ENCODE measurements at regions not wholly inside any gene's neighbourhood (a gene's known extent, or its start where the extent isn't known, plus 50 kb on each side); places are given as distances from the start of the nearest gene placed in this dataset.

GRCh38 chr2:7205151-7205830 is 288.1 kb downstream of the RNF144A start:
- 83% methylated on average over 9 of the region's 9 CpGs for WGBS
- no peak overlapping the region for H3K18ac ChIP-seq (ENCODE audit: low read depth in 1 of 2, low read length in 2 of 2)

GRCh38 chr2:7206111-7206810 is 289.0 kb downstream of the RNF144A start:
- no peak overlapping the region for H4K8ac ChIP-seq (ENCODE audit: low read length)
- H3K4me3 ChIP-seq (ENCODE audit: insufficient read depth in 1 of 2, low read depth in 1 of 2, low read length in 2 of 2), result no peak overlapping the region
- no peak overlapping the region for H3K4ac ChIP-seq (ENCODE audit: low read depth in 1 of 2, low read length in 2 of 2)
- H3K27ac ChIP-seq (ENCODE audit: low read length, poor library complexity, severe bottlenecking), result no peak overlapping the region
- no peak overlapping the region for H2BK15ac ChIP-seq (ENCODE audit: low read depth, poor library complexity, severe bottlenecking)
- no peak overlapping the region for H2AK5ac ChIP-seq (ENCODE audit: low read length, severe bottlenecking)
- no peak overlapping the region for H2BK120ac ChIP-seq (ENCODE audit: low read depth, low read length)
- no peak overlapping the region for H3K18ac ChIP-seq (ENCODE audit: low read depth in 1 of 2, low read length in 2 of 2)
- H3K79me1 ChIP-seq (replicated peaks; ENCODE audit: low read length, poor library complexity, severe bottlenecking), result no peaks in the 10 kb centered on the region
- DNase-seq, result no peak
- peaks cover 5% of the 10 kb centered on the region for H3K4me1 ChIP-seq (ENCODE audit: control insufficient read depth, insufficient read depth, low read depth, low read length)
- H2BK5ac ChIP-seq (ENCODE audit: low read depth, low read length, poor library complexity, severe bottlenecking), result no peak overlapping the region
- 94% methylated on average over 9 of the region's 10 CpGs for WGBS
- H3K27me3 ChIP-seq (ENCODE audit: control insufficient read depth in 1 of 2, insufficient read depth in 1 of 2, low read length in 2 of 2), result no peaks in the 10 kb centered on the region
- H3K36me3 ChIP-seq (ENCODE audit: control insufficient read depth in 1 of 2, insufficient read depth in 2 of 2, low read depth in 1 of 2, low read length in 2 of 2), result no peaks in the 10 kb centered on the region
- no peak overlapping the region for H3K4me2 ChIP-seq (ENCODE audit: low read length, poor library complexity, severe bottlenecking)
- no peak overlapping the region for H4K91ac ChIP-seq (ENCODE audit: low read length)
- no peak overlapping the region for H3K14ac ChIP-seq (ENCODE audit: low read length in 2 of 2)
- no peak overlapping the region for H3K23ac ChIP-seq (ENCODE audit: low read length in 2 of 2)
- no peak overlapping the region for H3K9ac ChIP-seq (ENCODE audit: low read length)
- H3K9me3 ChIP-seq (ENCODE audit: control insufficient read depth, low read length), result no peaks in the 10 kb centered on the region
- H2AFZ ChIP-seq (ENCODE audit: low read depth, low read length), result no peak overlapping the region
- no peak overlapping the region for H2BK12ac ChIP-seq (ENCODE audit: low read length in 2 of 2)

More at GRCh38 chr2:7205151-7205830, 288.1 kb downstream of the RNF144A start:
- Histone ChIP-seq H2BK120ac (ENCODE audit: low read depth, low read length) (no peak overlapping the region), H4K8ac (ENCODE audit: low read length) (no peak overlapping the region), H3K14ac (ENCODE audit: low read length in 2 of 2) (peak overlapping the region in 1 of 2 experiments; percentile 68), H3K79me1 (replicated peaks; ENCODE audit: low read length, poor library complexity, severe bottlenecking) (no peaks in the 10 kb centered on the region), H2AK5ac (ENCODE audit: low read length, severe bottlenecking) (no peak overlapping the region), H3K27me3 (ENCODE audit: control insufficient read depth in 1 of 2, insufficient read depth in 1 of 2, low read length in 2 of 2) (no peaks in the 10 kb centered on the region), H3K4me1 (ENCODE audit: control insufficient read depth, insufficient read depth, low read depth, low read length) (peaks cover 4% of the 10 kb centered on the region), H2BK15ac (ENCODE audit: low read depth, poor library complexity, severe bottlenecking) (no peak overlapping the region), H3K4ac (ENCODE audit: low read depth in 1 of 2, low read length in 2 of 2) (no peak overlapping the region), H3K23ac (ENCODE audit: low read length in 2 of 2) (no peak overlapping the region), H3K36me3 (ENCODE audit: control insufficient read depth in 1 of 2, insufficient read depth in 2 of 2, low read depth in 1 of 2, low read length in 2 of 2) (no peaks in the 10 kb centered on the region), H3K27ac (ENCODE audit: low read length, poor library complexity, severe bottlenecking) (no peak overlapping the region), H3K9ac (ENCODE audit: low read length) (no peak overlapping the region), H2BK5ac (ENCODE audit: low read depth, low read length, poor library complexity, severe bottlenecking) (no peak overlapping the region), H3K4me3 (ENCODE audit: insufficient read depth in 1 of 2, low read depth in 1 of 2, low read length in 2 of 2) (no peak overlapping the region), H2BK12ac (ENCODE audit: low read length in 2 of 2) (no peak overlapping the region), H4K91ac (ENCODE audit: low read length) (no peak overlapping the region), H3K4me2 (ENCODE audit: low read length, poor library complexity, severe bottlenecking) (no peak overlapping the region), H3K9me3 (ENCODE audit: control insufficient read depth, low read length) (no peaks in the 10 kb centered on the region), H2AFZ (ENCODE audit: low read depth, low read length) (no peak overlapping the region)
- DNase-seq, result no peak

- Histone ChIP-seq H4K8ac (ENCODE audit: low read length) (no peak overlapping the region), H3K23ac (ENCODE audit: low read length in 2 of 2) (no peak overlapping the region), H3K36me3 (ENCODE audit: control insufficient read depth in 1 of 2, insufficient read depth in 2 of 2, low read depth in 1 of 2, low read length in 2 of 2) (no peaks in the 10 kb centered on the region), H3K9ac (ENCODE audit: low read length) (no peak overlapping the region), H2BK120ac (ENCODE audit: low read depth, low read length) (no peak overlapping the region), H3K27me3 (ENCODE audit: control insufficient read depth in 1 of 2, insufficient read depth in 1 of 2, low read length in 2 of 2) (no peaks in the 10 kb centered on the region), H3K18ac (ENCODE audit: low read depth in 1 of 2, low read length in 2 of 2) (no peak overlapping the region), H2BK12ac (ENCODE audit: low read length in 2 of 2) (no peak overlapping the region), H3K4me2 (ENCODE audit: low read length, poor library complexity, severe bottlenecking) (no peak overlapping the region), H3K27ac (ENCODE audit: low read length, poor library complexity, severe bottlenecking) (no peak overlapping the region), H3K4me1 (ENCODE audit: control insufficient read depth, insufficient read depth, low read depth, low read length) (peaks cover 5% of the 10 kb centered on the region), H3K4me3 (ENCODE audit: insufficient read depth in 1 of 2, low read depth in 1 of 2, low read length in 2 of 2) (no peak overlapping the region), H2BK5ac (ENCODE audit: low read depth, low read length, poor library complexity, severe bottlenecking) (no peak overlapping the region), H2BK15ac (ENCODE audit: low read depth, poor library complexity, severe bottlenecking) (no peak overlapping the region), H4K91ac (ENCODE audit: low read length) (no peak overlapping the region), H3K9me3 (ENCODE audit: control insufficient read depth, low read length) (no peaks in the 10 kb centered on the region), H3K4ac (ENCODE audit: low read depth in 1 of 2, low read length in 2 of 2) (no peak overlapping the region), H2AFZ (ENCODE audit: low read depth, low read length) (no peak overlapping the region), H3K14ac (ENCODE audit: low read length in 2 of 2) (no peak overlapping the region), H3K79me1 (replicated peaks; ENCODE audit: low read length, poor library complexity, severe bottlenecking) (no peaks in the 10 kb centered on the region), H2AK5ac (ENCODE audit: low read length, severe bottlenecking) (no peak overlapping the region)
- no peak for DNase-seq
- 93% methylated on average over 5 of the region's 7 CpGs for WGBS
These were observed 290.4 kb downstream of the RNF144A start for GRCh38 chr2:7207631-7208030.

GRCh38 chr2:7209757-7210555 is 292.7 kb downstream of the RNF144A start:
- no peaks in the 10 kb centered on the region for H3K79me1 ChIP-seq (replicated peaks; ENCODE audit: low read length, poor library complexity, severe bottlenecking)
- peaks cover 0 to 4% of the 10 kb centered on the region in 2 experiments for H3K27me3 ChIP-seq (ENCODE audit: control insufficient read depth in 1 of 2, insufficient read depth in 1 of 2, low read length in 2 of 2)
- no peaks in the 10 kb centered on the region for H3K36me3 ChIP-seq (ENCODE audit: control insufficient read depth in 1 of 2, insufficient read depth in 2 of 2, low read depth in 1 of 2, low read length in 2 of 2)
- no peak overlapping the region for H2AK5ac ChIP-seq (ENCODE audit: low read length, severe bottlenecking)
- H3K23ac ChIP-seq (ENCODE audit: low read length in 2 of 2), result no peak overlapping the region
- peaks cover 5% of the 10 kb centered on the region for H3K4me1 ChIP-seq (ENCODE audit: control insufficient read depth, insufficient read depth, low read depth, low read length)
- no peak overlapping the region for H3K4me2 ChIP-seq (ENCODE audit: low read length, poor library complexity, severe bottlenecking)
- 82% methylated on average over 5 of the region's 5 CpGs for WGBS
- DNase-seq, result no peak
- peak overlapping the region; percentile 4 for H2BK5ac ChIP-seq (ENCODE audit: low read depth, low read length, poor library complexity, severe bottlenecking)
- no peak overlapping the region for H2AFZ ChIP-seq (ENCODE audit: low read depth, low read length)
- no peak overlapping the region for H3K4me3 ChIP-seq (ENCODE audit: insufficient read depth in 1 of 2, low read depth in 1 of 2, low read length in 2 of 2)
- no peak overlapping the region for H3K9ac ChIP-seq (ENCODE audit: low read length)
- no peak overlapping the region for H2BK12ac ChIP-seq (ENCODE audit: low read length in 2 of 2)
- H3K4ac ChIP-seq (ENCODE audit: low read depth in 1 of 2, low read length in 2 of 2), result no peak overlapping the region
- no peak overlapping the region for H3K18ac ChIP-seq (ENCODE audit: low read depth in 1 of 2, low read length in 2 of 2)
- H2BK15ac ChIP-seq (ENCODE audit: low read depth, poor library complexity, severe bottlenecking), result no peak overlapping the region
- no peak overlapping the region for H4K8ac ChIP-seq (ENCODE audit: low read length)
- no peak overlapping the region for H3K14ac ChIP-seq (ENCODE audit: low read length in 2 of 2)
- H3K9me3 ChIP-seq (ENCODE audit: control insufficient read depth, low read length), result peaks cover 3% of the 10 kb centered on the region
- peak overlapping the region; percentile 32 for H3K27ac ChIP-seq (ENCODE audit: low read length, poor library complexity, severe bottlenecking)
- no peak overlapping the region for H4K91ac ChIP-seq (ENCODE audit: low read length)
- no peak overlapping the region for H2BK120ac ChIP-seq (ENCODE audit: low read depth, low read length)

All from mesenchymal stem cell (in vitro differentiated cells and primary cell).